ENCODE measurements at regions not wholly inside any gene's neighbourhood (a gene's known extent, or its start where the extent isn't known, plus 50 kb on each side); places are given as distances from the start of the nearest gene placed in this dataset.

DNA sequence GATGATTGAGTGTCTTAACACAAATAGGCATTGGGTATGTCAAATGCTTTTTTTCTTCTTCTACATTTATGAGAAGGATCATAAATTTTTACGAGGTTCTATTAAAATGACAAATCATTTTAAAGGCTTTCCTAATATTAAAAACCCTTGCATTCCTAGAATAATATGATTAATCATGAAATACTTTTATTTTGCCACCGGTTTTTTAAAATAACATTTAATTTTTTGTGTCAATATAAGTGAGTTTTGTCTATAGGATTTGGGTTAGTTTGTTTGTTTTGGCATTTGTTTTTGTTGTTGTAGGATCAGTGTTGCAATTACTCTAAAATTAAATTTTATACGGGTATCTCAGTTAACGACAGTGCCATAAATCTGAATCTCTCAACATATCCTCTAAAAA is 169.7 kb upstream of the STK26 start:
- TF ChIP-seq, protein P1, sequence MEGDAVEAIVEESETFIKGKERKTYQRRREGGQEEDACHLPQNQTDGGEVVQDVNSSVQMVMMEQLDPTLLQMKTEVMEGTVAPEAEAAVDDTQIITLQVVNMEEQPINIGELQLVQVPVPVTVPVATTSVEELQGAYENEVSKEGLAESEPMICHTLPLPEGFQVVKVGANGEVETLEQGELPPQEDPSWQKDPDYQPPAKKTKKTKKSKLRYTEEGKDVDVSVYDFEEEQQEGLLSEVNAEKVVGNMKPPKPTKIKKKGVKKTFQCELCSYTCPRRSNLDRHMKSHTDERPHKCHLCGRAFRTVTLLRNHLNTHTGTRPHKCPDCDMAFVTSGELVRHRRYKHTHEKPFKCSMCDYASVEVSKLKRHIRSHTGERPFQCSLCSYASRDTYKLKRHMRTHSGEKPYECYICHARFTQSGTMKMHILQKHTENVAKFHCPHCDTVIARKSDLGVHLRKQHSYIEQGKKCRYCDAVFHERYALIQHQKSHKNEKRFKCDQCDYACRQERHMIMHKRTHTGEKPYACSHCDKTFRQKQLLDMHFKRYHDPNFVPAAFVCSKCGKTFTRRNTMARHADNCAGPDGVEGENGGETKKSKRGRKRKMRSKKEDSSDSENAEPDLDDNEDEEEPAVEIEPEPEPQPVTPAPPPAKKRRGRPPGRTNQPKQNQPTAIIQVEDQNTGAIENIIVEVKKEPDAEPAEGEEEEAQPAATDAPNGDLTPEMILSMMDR (IDR thresholded peaks at IDR 0.05; ENCODE audit: low read length): no peak
- TF ChIP-seq EZH2 (optimal IDR thresholded peaks at IDR 0.05; ENCODE audit: low read depth, low read length) (no peak), EZH2phosphoT487 (IDR thresholded peaks at IDR 0.05; ENCODE audit: low read length) (no peak)
